H1 (cell line): ENCODE measurements at regions not wholly inside any gene's neighbourhood (a gene's known extent, or its start where the extent isn't known, plus 50 kb on each side); places are given as distances from the start of the nearest gene placed in this dataset.

Experiments used
- CTCF ChIA-PET: fragments of 300-600 bp; sonication (Branson Sonifier 250); formaldehyde crosslinking; loops from one replicate; lab custom pipeline; 2021; ENCODE audit not compliant: partially characterized antibody; lab: Charles Lee
- POLR2A ChIA-PET: fragments of 300-600 bp; sonication (Branson Sonifier 250); formaldehyde crosslinking; loops from one replicate; lab custom pipeline; 2021; ENCODE audit warnings: inconsistent platforms; ENCODE audit not compliant: partially characterized antibody; lab: Charles Lee
- DNase-seq, 2 experiments: peaks; one replicate each; pipeline versions ENCODE4 v3.0.0 to v3.0.0-alpha.2; 2010 to 2022; ENCODE audit warnings: low spot score in 2 of 2, low read depth in 1 of 2, mixed read lengths in 1 of 2
- FAIRE-seq: peaks from 2 replicates; lab custom pipeline; 2011; peaks lifted over from hg19 to GRCh38; lab: Jason Lieb, UNC
- H2AFZ ChIP-seq: 2 replicates; pipeline ENCODE4 v1.8.1; 2012; ENCODE audit warnings: low read length, inconsistent platforms
- H2AK5ac ChIP-seq: 2 replicates; pipeline ENCODE4 v1.6.1; 2013; ENCODE audit warnings: low read depth, low read length
- H2BK120ac ChIP-seq: replicated peaks from 2 replicates; pipeline ENCODE3; 2013; ENCODE audit warnings: low read depth, low read length, inconsistent platforms
- H2BK12ac ChIP-seq: 2 replicates; pipeline ENCODE4 v1.6.1; 2013; ENCODE audit warnings: low read depth, low read length
- H2BK15ac ChIP-seq: 2 replicates; pipeline ENCODE4 v1.6.1; 2013; ENCODE audit warnings: low read length
- H2BK20ac ChIP-seq: 2 replicates; pipeline ENCODE4 v1.6.1; 2013; ENCODE audit warnings: low read length
- H2BK5ac ChIP-seq: 2 replicates; pipeline ENCODE4 v1.6.1; 2013; ENCODE audit warnings: low read depth, low read length
- H3K14ac ChIP-seq: 2 replicates; pipeline ENCODE4 v1.6.1; 2013; ENCODE audit warnings: inconsistent platforms; ENCODE audit not compliant: insufficient read length
- H3K18ac ChIP-seq: 2 replicates; pipeline ENCODE4 v1.6.1; 2013; ENCODE audit warnings: low read length; ENCODE audit errors: extremely low read depth
- H3K23ac ChIP-seq: 2 replicates; pipeline ENCODE4 v1.6.1; 2013; ENCODE audit warnings: inconsistent platforms; ENCODE audit not compliant: insufficient read length
- H3K23me2 ChIP-seq: 2 replicates; pipeline ENCODE4 v1.6.1; 2013; ENCODE audit warnings: low read depth, low read length
- H3K27ac ChIP-seq: 2 replicates; pipeline ENCODE4 v1.6.1; 2011; ENCODE audit warnings: low read depth, low read length, inconsistent platforms
- H3K27me3 ChIP-seq, 4 experiments: replicated peaks in 1 of 4; 1 replicate in 1 of 4; 2 replicates in 3 of 4; pipeline versions ENCODE4 v1.6.1 to v1.8.1; 2011 to 2013; ENCODE audit warnings: low read length in 3 of 4, mild to moderate bottlenecking in 3 of 4, inconsistent platforms in 2 of 4, mixed read lengths in 2 of 4, moderate library complexity in 1 of 4; ENCODE audit not compliant: control insufficient read depth in 3 of 4, insufficient read depth in 3 of 4; ENCODE audit errors: extremely low read depth in 1 of 4
- H3K36me3 ChIP-seq, 4 experiments: 2 replicates each; pipeline versions ENCODE4 v1.6.1 to v1.8.1; 2011 to 2013; ENCODE audit warnings: mild to moderate bottlenecking in 4 of 4, low read length in 3 of 4, moderate library complexity in 2 of 4, control low read depth in 1 of 4, inconsistent platforms in 1 of 4; ENCODE audit not compliant: insufficient read depth in 4 of 4, control insufficient read depth in 2 of 4
- H3K4ac ChIP-seq: replicated peaks from 2 replicates; pipeline ENCODE3; 2013; ENCODE audit warnings: low read length, low read depth, mixed read lengths, inconsistent platforms; ENCODE audit not compliant: insufficient read length
- H3K4me1 ChIP-seq, 4 experiments: replicated peaks in 1 of 4; 1 replicate in 1 of 4; 2 replicates in 3 of 4; pipeline versions ENCODE4 v1.6.1 to v1.8.1; 2011 to 2013; ENCODE audit warnings: low read length in 3 of 4, inconsistent platforms in 2 of 4, mixed read lengths in 1 of 4; ENCODE audit not compliant: insufficient read depth in 4 of 4, control insufficient read depth in 3 of 4
- H3K4me2 ChIP-seq, 2 experiments: 2 replicates each; pipeline versions ENCODE4 v1.6.1 to v1.8.1; 2011 to 2013; ENCODE audit warnings: low read depth in 2 of 2, low read length in 2 of 2, control low read depth in 1 of 2, inconsistent platforms in 1 of 2, mild to moderate bottlenecking in 1 of 2; ENCODE audit not compliant: insufficient read depth in 1 of 2
- H3K4me3 ChIP-seq, 4 experiments: fragments of 200-600, 300-600 bp in 1 of 4; sonication (generic), shearing (Covaris generic), sonication (Bioruptor Twin) in 1 of 4; 2 replicates each; pipeline versions ENCODE4 v1.5.1 to v1.8.1; 2011 to 2016; ENCODE audit warnings: low read length in 4 of 4, low read depth in 3 of 4, control low read depth in 2 of 4, inconsistent platforms in 2 of 4, mild to moderate bottlenecking in 2 of 4, mixed read lengths in 1 of 4, moderate library complexity in 1 of 4; ENCODE audit not compliant: insufficient read depth in 2 of 4; ENCODE audit errors: extremely low read depth in 1 of 4
- H3K56ac ChIP-seq: replicated peaks from 2 replicates; pipeline ENCODE3; 2013; ENCODE audit warnings: low read depth, mild to moderate bottlenecking, mixed read lengths, low read length, inconsistent platforms; ENCODE audit not compliant: insufficient read length
- H3K79me1 ChIP-seq: 2 replicates; pipeline ENCODE4 v1.6.1; 2013; ENCODE audit warnings: low read depth, low read length, control low read depth
- H3K79me2 ChIP-seq, 2 experiments: 2 replicates each; pipeline versions ENCODE4 v1.6.1 to v1.8.1; 2012 to 2013; ENCODE audit warnings: low read length in 2 of 2, mild to moderate bottlenecking in 2 of 2, inconsistent platforms in 1 of 2; ENCODE audit not compliant: insufficient read depth in 2 of 2, control insufficient read depth in 1 of 2
- H3K9ac ChIP-seq, 4 experiments: replicated peaks in 1 of 4; 1 replicate in 1 of 4; 2 replicates in 3 of 4; pipeline versions ENCODE4 v1.6.1 to v1.8.1; 2011 to 2013; ENCODE audit warnings: low read depth in 3 of 4, low read length in 3 of 4, control low read depth in 2 of 4, mild to moderate bottlenecking in 2 of 4, moderate library complexity in 2 of 4, inconsistent platforms in 1 of 4; ENCODE audit errors: extremely low read depth in 1 of 4
- H3K9me3 ChIP-seq, 2 experiments: 2 replicates each; pipeline versions ENCODE4 v1.6.1 to v1.8.1; 2012 to 2013; ENCODE audit warnings: mild to moderate bottlenecking in 2 of 2, moderate library complexity in 2 of 2, control low read depth in 1 of 2, inconsistent platforms in 1 of 2, low read depth in 1 of 2, low read length in 1 of 2, mixed read lengths in 1 of 2; ENCODE audit not compliant: insufficient read depth in 2 of 2
- H4K20me1 ChIP-seq, 2 experiments: replicated peaks in 1 of 2; 2 replicates each; pipeline versions ENCODE3 to v1.8.1; 2011 to 2013; ENCODE audit warnings: inconsistent platforms in 2 of 2, low read length in 2 of 2, mild to moderate bottlenecking in 1 of 2; ENCODE audit not compliant: insufficient read depth in 2 of 2, control insufficient read depth in 1 of 2
- H4K5ac ChIP-seq: 2 replicates; pipeline ENCODE4 v1.6.1; 2013; ENCODE audit warnings: low read length, low read depth, mixed read lengths, inconsistent platforms; ENCODE audit not compliant: insufficient read length
- H4K8ac ChIP-seq: 2 replicates; pipeline ENCODE4 v1.8.0; 2013; ENCODE audit warnings: mild to moderate bottlenecking, moderate library complexity, low read length, inconsistent platforms; ENCODE audit not compliant: insufficient read depth; ENCODE audit errors: extremely low read depth
- H4K91ac ChIP-seq: replicated peaks from 2 replicates; pipeline ENCODE3; 2013; ENCODE audit warnings: low read length, mixed read lengths, inconsistent platforms; ENCODE audit not compliant: insufficient read length
- CHD1 ChIP-seq: IDR thresholded peaks from 2 replicates; pipeline ENCODE4 v1.6.1; 2012; ENCODE audit warnings: low read depth, low read length, improper control_type of control experiment
- MAFK ChIP-seq: IDR thresholded peaks from 2 replicates; pipeline ENCODE4 v1.6.1; 2012; ENCODE audit warnings: low read depth, mild to moderate bottlenecking, improper control_type of control experiment, low read length
- TAF7 ChIP-seq: optimal IDR thresholded peaks from 2 replicates; pipeline ENCODE3; 2011; ENCODE audit warnings: low read depth, mild to moderate bottlenecking, inconsistent platforms, low read length, moderate library complexity, borderline replicate concordance
- TCF12 ChIP-seq: IDR thresholded peaks from 2 replicates; pipeline ENCODE4 v1.6.1; 2011; ENCODE audit warnings: low read depth, mild to moderate bottlenecking, low read length
- whole genome bisulfite sequencing, 2 experiments: shearing (Covaris generic) in 1 of 2; methylation state at CpG; one replicate each; pipeline versions ENCODE4 v1.1.6 to v1.1.7; 2013 to 2015; ENCODE audit warnings: low lambda C conversion rate in 2 of 2, mixed read lengths in 2 of 2, inconsistent platforms in 1 of 2, low coverage in 1 of 2, missing lambda C conversion rate in 1 of 2; ENCODE audit not compliant: insufficient replicate concordance in 2 of 2, insufficient coverage in 1 of 2, insufficient read length in 1 of 2; ENCODE audit errors: extremely low coverage in 1 of 2, missing lambda C conversion rate in 1 of 2; 5-methylcytosine and 5-hydroxymethylcytosine counted together
- TF ChIP-seq, protein P1 (sequence below): IDR thresholded peaks from 2 replicates; pipeline ENCODE4 v1.6.1; 2012; ENCODE audit warnings: inconsistent platforms

DNA sequence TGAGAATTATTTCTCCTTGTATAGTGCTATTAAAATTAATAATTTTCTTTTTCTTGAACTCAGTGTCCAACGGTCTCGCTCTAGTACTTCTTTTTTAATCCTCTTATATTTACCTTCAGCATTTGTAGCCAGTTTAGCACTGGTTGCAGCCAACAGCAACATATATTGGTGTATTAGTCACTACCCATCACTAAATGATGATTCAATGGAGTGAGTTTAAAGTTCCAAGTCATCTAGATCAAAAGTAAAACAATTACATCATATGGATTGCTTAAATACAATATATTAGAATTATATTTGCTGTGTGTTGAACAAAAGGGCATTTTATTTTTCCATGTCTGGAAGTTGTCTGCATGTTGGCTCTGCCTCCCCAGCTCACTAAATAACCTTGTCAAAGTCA lies 591.8 kb downstream of the ADGRL2 start:
- H2AFZ ChIP-seq = no peak overlapping the region

More for the DNA sequence above, 591.8 kb downstream of the ADGRL2 start:
- no peaks in the 10 kb centered on the region for H3K9me3 ChIP-seq
- no peak overlapping the region for H3K4ac ChIP-seq
- FAIRE-seq (no peak), DNase-seq (no peak)
- H2BK15ac ChIP-seq = no peak overlapping the region
- H3K9ac ChIP-seq = no peak overlapping the region
- H2BK5ac ChIP-seq = no peak overlapping the region
- H3K27ac ChIP-seq = no peak overlapping the region
- H2AK5ac ChIP-seq = no peak overlapping the region
- no peak overlapping the region for H4K8ac ChIP-seq
- H2BK12ac ChIP-seq = no peak overlapping the region
- no peaks in the 10 kb centered on the region for H4K20me1 ChIP-seq
- H3K4me1 ChIP-seq = no peaks in the 10 kb centered on the region
- no peaks in the 10 kb centered on the region for H3K27me3 ChIP-seq
- H2BK120ac ChIP-seq = no peak overlapping the region
- no peak overlapping the region for H3K4me3 ChIP-seq
- no peak overlapping the region for H4K5ac ChIP-seq
- POLR2A ChIA-PET = no interaction called here
- no peaks in the 10 kb centered on the region for H3K36me3 ChIP-seq
- no peak overlapping the region for H3K18ac ChIP-seq
- no peak overlapping the region for H3K56ac ChIP-seq
- no peak overlapping the region for H3K23ac ChIP-seq
- H3K4me2 ChIP-seq = no peak overlapping the region
- CTCF ChIA-PET = interaction anchor here (1.4 kb wide), 1 partner anchor 10 kb away, joined by 3 read pairs; no protein-coding TSS in a partner anchor
- 100% methylated on average over 2 of the region's 2 CpGs; no CpG with 5 or more reads in 1 of the 2 experiments for WGBS, 2 experiments
- H3K23me2 ChIP-seq = no peaks in the 10 kb centered on the region
- H4K91ac ChIP-seq = no peak overlapping the region
- no peak overlapping the region for H2BK20ac ChIP-seq
- H3K79me1 ChIP-seq = no peaks in the 10 kb centered on the region
- TF ChIP-seq MAFK = no peak
- TF ChIP-seq, protein P1, sequence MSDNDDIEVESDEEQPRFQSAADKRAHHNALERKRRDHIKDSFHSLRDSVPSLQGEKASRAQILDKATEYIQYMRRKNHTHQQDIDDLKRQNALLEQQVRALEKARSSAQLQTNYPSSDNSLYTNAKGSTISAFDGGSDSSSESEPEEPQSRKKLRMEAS = no peak
- no peak for TF ChIP-seq TCF12
- no peak for TF ChIP-seq TAF7
- no peak for TF ChIP-seq CHD1
- H3K14ac ChIP-seq = no peak overlapping the region
- no peaks in the 10 kb centered on the region for H3K79me2 ChIP-seq
